ENCODE measurements at regions not wholly inside any gene's neighbourhood (a gene's known extent, or its start where the extent isn't known, plus 50 kb on each side); places are given as distances from the start of the nearest gene placed in this dataset.

GRCh38 chr20:6623989-6624388, 143.5 kb upstream of the BMP2 start:
- Histone ChIP-seq H3K27ac (ENCODE audit: control insufficient read depth, insufficient read depth, low read length) (no peak overlapping the region), H4K20me1 (ENCODE audit: control insufficient read depth, extremely low read depth, insufficient read depth, low read length) (no peaks in the 10 kb centered on the region), H2AFZ (ENCODE audit: control insufficient read depth, low read length) (no peak overlapping the region), H3K4me2 (ENCODE audit: control insufficient read depth, extremely low read depth, insufficient read depth, low read depth, low read length) (no peak overlapping the region), H3K9ac (ENCODE audit: control insufficient read depth, extremely low read depth, insufficient read depth, low read length) (no peak overlapping the region), H3K79me2 (ENCODE audit: control insufficient read depth, insufficient read depth, low read length) (no peaks in the 10 kb centered on the region), H3K4me3 (ENCODE audit: control insufficient read depth in 2 of 3, extremely low read depth in 1 of 3, insufficient read depth in 2 of 3, low read depth in 1 of 3, low read length in 3 of 3) (no peak overlapping the region), H3K36me3 (ENCODE audit: control insufficient read depth in 2 of 2, extremely low read depth in 1 of 2, insufficient read depth in 2 of 2, low read length in 2 of 2) (no peaks in the 10 kb centered on the region), H3K9me1 (ENCODE audit: control insufficient read depth, extremely low read depth, insufficient read depth, low read length) (no peaks in the 10 kb centered on the region), H3K9me3 (ENCODE audit: control insufficient read depth, low read depth, low read length) (no peaks in the 10 kb centered on the region), H3K27me3 (ENCODE audit: control insufficient read depth, extremely low read depth, insufficient read depth, low read length) (no peaks in the 10 kb centered on the region), H3K4me1 (ENCODE audit: control insufficient read depth, extremely low read depth, insufficient read depth, low read length) (no peaks in the 10 kb centered on the region)
- FAIRE-seq (no peak), DNase-seq (ENCODE audit: low read depth, low spot score) (no peak)
- dilution Hi-C loops (cut with MboI; ENCODE audit: extremely low pct_ligation_motif_present, low sequenced_read_pairs): no loop called here
- TF ChIP-seq CTCF (optimal IDR thresholded peaks at IDR 0.05 in 1 of 3, IDR thresholded peaks at IDR 0.05 in 1 of 3, conservative IDR thresholded peaks at IDR 0.05 in 1 of 3; ENCODE audit: extremely low read depth in 1 of 3, insufficient read depth in 2 of 3, low read length in 3 of 3) (no peak), EZH2 (IDR thresholded peaks at IDR 0.05; ENCODE audit: low read length) (no peak)

GRCh38 chr20:6622041-6622440, 145.4 kb upstream of the BMP2 start:
- no peak overlapping the region for H2AFZ ChIP-seq (ENCODE audit: control insufficient read depth, low read length)
- no peaks in the 10 kb centered on the region for H3K9me3 ChIP-seq (ENCODE audit: control insufficient read depth, low read depth, low read length)
- no peaks in the 10 kb centered on the region for H3K79me2 ChIP-seq (ENCODE audit: control insufficient read depth, insufficient read depth, low read length)
- no peaks in the 10 kb centered on the region for H3K36me3 ChIP-seq (ENCODE audit: control insufficient read depth in 2 of 2, extremely low read depth in 1 of 2, insufficient read depth in 2 of 2, low read length in 2 of 2)
- TF ChIP-seq EZH2 (IDR thresholded peaks at IDR 0.05; ENCODE audit: low read length) (no peak), CTCF (optimal IDR thresholded peaks at IDR 0.05 in 1 of 3, IDR thresholded peaks at IDR 0.05 in 1 of 3, conservative IDR thresholded peaks at IDR 0.05 in 1 of 3; ENCODE audit: extremely low read depth in 1 of 3, insufficient read depth in 2 of 3, low read length in 3 of 3) (no peak)
- no peaks in the 10 kb centered on the region for H3K27me3 ChIP-seq (ENCODE audit: control insufficient read depth, extremely low read depth, insufficient read depth, low read length)
- dilution Hi-C loops (cut with MboI; ENCODE audit: extremely low pct_ligation_motif_present, low sequenced_read_pairs): no loop called here
- no peak overlapping the region for H3K4me3 ChIP-seq (ENCODE audit: control insufficient read depth in 2 of 3, extremely low read depth in 1 of 3, insufficient read depth in 2 of 3, low read depth in 1 of 3, low read length in 3 of 3)
- no peaks in the 10 kb centered on the region for H3K9me1 ChIP-seq (ENCODE audit: control insufficient read depth, extremely low read depth, insufficient read depth, low read length)
- peak; percentile 55 for FAIRE-seq
- H3K4me2 ChIP-seq (ENCODE audit: control insufficient read depth, extremely low read depth, insufficient read depth, low read depth, low read length): no peak overlapping the region
- DNase-seq (ENCODE audit: low read depth, low spot score): no peak
- H4K20me1 ChIP-seq (ENCODE audit: control insufficient read depth, extremely low read depth, insufficient read depth, low read length): no peaks in the 10 kb centered on the region
- no peaks in the 10 kb centered on the region for H3K4me1 ChIP-seq (ENCODE audit: control insufficient read depth, extremely low read depth, insufficient read depth, low read length)
- no peak overlapping the region for H3K27ac ChIP-seq (ENCODE audit: control insufficient read depth, insufficient read depth, low read length)
- H3K9ac ChIP-seq (ENCODE audit: control insufficient read depth, extremely low read depth, insufficient read depth, low read length): no peak overlapping the region

Data from keratinocyte (primary cell).